Fibroblast of peridontal ligament (primary cell): ENCODE measurements at regions not wholly inside any gene's neighbourhood (a gene's known extent, or its start where the extent isn't known, plus 50 kb on each side); places are given as distances from the start of the nearest gene placed in this dataset.
"Not testable (repeated sequence)": the region's sequence is repeated elsewhere in the genome, so short reads cannot be mapped to it uniquely, and the experiment has no call there.

Experiments used
- DNase-seq: peaks from one replicate; pipeline ENCODE4 v3.0.0-alpha.2; 2010; ENCODE audit errors: extremely low read depth

- peak; percentile 80 for DNase-seq
Measured at GRCh38 chr5:28328681-28329080, 1290.3 kb upstream of the CDH9 start.

DNA sequence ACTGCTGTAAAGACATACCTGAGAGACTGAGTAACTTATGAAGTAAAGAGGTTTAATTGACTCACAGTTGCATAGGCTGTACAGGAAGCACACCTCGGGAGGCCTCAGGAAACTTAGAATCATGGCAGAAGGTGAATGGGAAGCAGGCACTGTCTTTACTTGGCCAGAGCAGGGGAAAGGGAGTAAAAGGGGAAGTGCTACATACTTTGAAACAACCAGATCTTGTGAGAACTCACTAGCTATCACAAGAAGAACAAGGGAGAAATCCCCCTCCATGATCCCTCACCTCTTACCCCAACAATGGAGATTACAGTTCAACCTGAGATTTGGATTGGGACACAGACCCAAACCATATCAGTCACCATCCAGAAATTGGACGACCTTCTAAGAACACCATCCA is 1285.8 kb upstream of the CDH9 start:
- DNase-seq = no peak

DNA sequence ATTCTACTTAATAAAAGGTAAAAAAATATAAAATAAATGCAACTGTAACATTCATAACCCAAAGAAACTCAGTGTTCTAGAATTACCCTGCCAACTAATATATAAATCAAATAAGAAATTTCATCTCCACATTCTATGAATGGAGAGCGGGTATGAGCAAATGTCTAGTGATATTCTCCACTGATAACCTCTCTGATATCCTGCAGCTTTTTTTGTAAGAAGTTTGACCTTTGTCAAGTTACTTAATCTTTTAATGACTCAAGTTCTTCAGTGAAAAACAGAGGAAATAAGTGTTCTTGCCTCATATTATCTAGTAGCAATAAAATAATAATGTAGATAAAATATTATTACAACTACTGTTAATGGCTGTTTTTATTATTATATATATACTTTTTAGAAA is 1275.6 kb upstream of the CDH9 start:
- DNase-seq = no peak

- peak; percentile 19 for DNase-seq
Measured at GRCh38 chr5:28313321-28313951, 1275.0 kb upstream of the CDH9 start.

GRCh38 chr5:28310696-28311095 is 1272.3 kb upstream of the CDH9 start:
- no peak for DNase-seq

GRCh38 chr5:28305891-28306290 is 1267.5 kb upstream of the CDH9 start:
- peak; percentile 46 for DNase-seq

- peak; percentile 93 for DNase-seq
Measured at GRCh38 chr5:28301712-28302111, 1263.3 kb upstream of the CDH9 start.

GRCh38 chr5:28296254-28297013 is 1258.0 kb upstream of the CDH9 start:
- no peak for DNase-seq

- DNase-seq = not testable (repeated sequence)
Measured at GRCh38 chr5:28287021-28287420, 1248.6 kb upstream of the CDH9 start.

DNA sequence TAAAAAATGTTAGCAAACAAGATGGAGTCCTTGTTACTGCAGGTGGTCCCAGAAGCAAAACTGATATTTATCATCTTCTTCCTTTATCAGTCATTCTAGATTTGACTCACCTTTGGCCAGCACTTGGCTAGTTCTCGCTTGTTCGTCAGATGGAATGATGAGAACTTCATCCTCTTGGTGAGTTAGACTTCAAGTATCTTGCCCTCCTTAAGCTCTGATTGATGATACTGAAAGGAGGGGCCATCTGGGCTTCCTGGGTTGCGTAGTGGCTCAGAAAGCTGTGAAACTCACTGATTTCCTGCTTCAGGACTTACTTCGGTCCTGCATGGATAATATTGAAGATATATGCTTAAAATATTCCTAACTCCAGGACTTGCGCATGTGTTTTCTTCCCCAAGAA is 1248.2 kb upstream of the CDH9 start:
- DNase-seq = no peak

GRCh38 chr5:28284788-28285187 is 1246.4 kb upstream of the CDH9 start:
- no peak for DNase-seq

- DNase-seq = peak; percentile 61
Measured at GRCh38 chr5:28281351-28281750, 1243.0 kb upstream of the CDH9 start.

DNA sequence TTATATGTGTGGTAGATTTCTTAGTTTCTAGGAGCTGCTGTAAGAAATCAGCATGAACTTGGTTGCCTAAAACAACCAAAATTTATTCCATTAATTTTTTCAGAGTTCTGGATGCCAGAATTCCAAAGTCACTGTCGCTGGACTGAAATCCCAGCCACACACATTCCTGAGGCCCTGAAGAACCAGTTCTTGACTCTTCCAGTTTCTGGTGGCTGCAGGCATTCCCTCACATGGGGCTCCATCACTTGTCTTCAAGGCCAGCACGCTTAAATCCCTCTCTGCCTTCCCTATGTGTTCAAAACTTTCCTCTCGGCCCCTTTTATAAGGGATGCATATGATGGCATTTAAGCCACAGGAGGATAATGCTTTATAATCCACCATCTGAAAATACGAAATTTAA is 1237.5 kb upstream of the CDH9 start:
- no peak for DNase-seq

- no peak for DNase-seq
Measured at GRCh38 chr5:28269978-28270377, 1231.6 kb upstream of the CDH9 start.

- DNase-seq = no peak
Measured at GRCh38 chr5:28265877-28266276, 1227.5 kb upstream of the CDH9 start.

DNA sequence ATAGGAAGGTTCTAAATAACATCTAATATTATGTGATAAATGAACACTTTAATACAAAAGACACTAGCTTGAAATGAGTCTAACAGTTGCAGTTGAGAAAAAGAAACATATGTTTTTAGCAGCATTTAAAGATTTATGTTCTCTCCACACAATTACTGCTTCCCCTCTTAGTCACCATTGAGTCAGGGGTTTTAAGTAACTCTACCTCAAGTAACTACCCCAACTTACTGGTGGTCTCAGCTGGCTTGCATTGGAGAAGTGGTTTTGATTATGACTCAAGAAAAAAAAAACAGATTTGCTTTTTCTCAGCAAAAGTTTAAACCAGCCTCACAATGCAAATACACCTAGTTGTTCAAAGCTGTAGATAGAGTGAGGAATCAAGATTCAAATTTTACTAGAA is 1216.5 kb upstream of the CDH9 start:
- DNase-seq = peak; percentile 55

DNA sequence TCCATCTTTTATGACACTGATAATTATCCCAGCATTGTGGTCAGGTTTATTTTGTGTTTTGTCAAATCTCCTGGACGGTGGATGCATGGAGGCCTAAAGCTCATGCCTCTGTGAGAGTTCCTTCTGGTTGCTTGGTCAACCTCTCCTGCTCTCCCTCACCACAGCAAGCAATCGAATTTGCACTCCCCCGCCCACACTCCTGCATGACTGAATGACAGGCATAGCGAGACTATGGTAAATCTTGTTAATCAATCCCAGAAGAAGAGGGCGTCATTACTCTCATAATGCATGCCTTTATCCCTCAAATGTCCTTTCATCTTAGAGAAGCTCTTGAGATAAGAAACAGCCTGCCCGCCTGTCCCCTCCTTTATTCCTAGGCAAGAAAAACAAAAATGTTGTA is 1215.0 kb upstream of the CDH9 start:
- DNase-seq = no peak

DNA sequence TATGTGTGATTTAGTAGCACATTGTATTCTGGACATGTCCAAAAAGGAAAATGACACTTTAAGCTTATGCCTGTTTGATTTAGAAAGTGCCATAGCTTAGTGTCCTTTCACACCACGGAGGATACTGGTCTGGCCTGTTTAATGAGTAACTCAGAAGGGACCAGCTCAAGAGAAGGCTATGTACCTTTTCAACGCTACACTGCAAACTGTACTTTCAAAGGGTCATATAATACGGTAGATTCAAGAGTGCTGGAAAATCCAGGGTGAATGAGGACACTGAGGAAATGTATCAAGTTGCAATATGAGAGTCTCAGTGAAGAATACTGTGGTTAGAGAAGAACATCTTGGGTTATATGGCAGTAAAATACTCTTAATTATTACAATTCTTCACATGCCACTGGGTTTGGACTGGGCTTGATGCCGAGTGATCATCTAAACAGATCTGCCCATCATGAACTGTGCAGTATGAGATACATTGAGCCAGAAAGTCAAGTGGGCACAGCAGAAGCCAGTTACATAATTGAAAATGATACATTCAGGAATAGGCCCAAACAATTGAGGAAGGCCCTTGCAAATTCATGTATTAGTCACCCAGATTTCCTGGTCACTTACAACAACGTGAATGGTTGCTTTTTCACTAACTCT is 1211.5 kb upstream of the CDH9 start:
- peak; percentile 62 for DNase-seq

- no peak for DNase-seq
Measured at GRCh38 chr5:28234356-28234968, 1196.1 kb upstream of the CDH9 start.

DNA sequence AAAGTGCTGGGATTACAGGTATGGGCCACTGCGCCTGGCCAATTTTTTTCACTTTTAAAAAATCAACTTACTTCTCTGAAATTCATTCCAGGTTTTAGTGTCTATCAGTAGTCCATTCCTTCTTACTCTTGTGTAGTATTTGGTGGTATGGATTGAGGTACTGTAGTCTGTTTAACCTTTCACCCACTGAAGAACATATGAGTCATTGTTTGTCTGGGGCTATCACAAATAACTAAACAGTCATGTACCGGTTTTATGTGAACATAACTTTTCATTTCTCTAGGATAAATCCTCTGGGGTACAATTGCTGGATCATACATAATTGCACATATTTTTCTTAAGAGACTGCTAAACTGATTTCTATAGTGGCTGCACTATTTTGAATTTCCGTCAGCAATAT is 1188.0 kb upstream of the CDH9 start:
- DNase-seq = no peak

- no peak for DNase-seq
Measured at GRCh38 chr5:28219539-28219938, 1181.2 kb upstream of the CDH9 start.

- DNase-seq = no peak
Measured at GRCh38 chr5:28217695-28218094, 1179.3 kb upstream of the CDH9 start.

- no peak for DNase-seq
Measured at GRCh38 chr5:28216939-28217360, 1178.6 kb upstream of the CDH9 start.
